HG03060 (cell line): ENCODE measurements at regions not wholly inside any gene's neighbourhood (a gene's known extent, or its start where the extent isn't known, plus 50 kb on each side); places are given as distances from the start of the nearest gene placed in this dataset.

Experiments used
- ATAC-seq: cut with Tn5 transposase; IDR thresholded peaks from one replicate; pipeline ENCODE4 v1.9.1; 2021; ENCODE audit warnings: low read depth, moderate number of reproducible peaks; ENCODE audit not compliant: unreplicated experiment

- no peak for ATAC-seq
Observed at GRCh38 chr5:163379298-163380155, 57.9 kb upstream of the CCNG1 start.

GRCh38 chr5:163381832-163382231 is 55.6 kb upstream of the CCNG1 start:
- ATAC-seq = no peak

GRCh38 chr5:163383754-163384153 is 53.6 kb upstream of the CCNG1 start:
- ATAC-seq = no peak

- no peak for ATAC-seq
Observed at GRCh38 chr5:163384669-163385068, 52.7 kb upstream of the CCNG1 start.

GRCh38 chr5:163385271-163385670 is 52.1 kb upstream of the CCNG1 start:
- ATAC-seq = no peak

GRCh38 chr5:163385824-163386223 is 51.6 kb upstream of the CCNG1 start:
- no peak for ATAC-seq

GRCh38 chr5:163386352-163386751 is 51.0 kb upstream of the CCNG1 start:
- ATAC-seq = no peak

GRCh38 chr5:163387589-163388343 is 49.6 kb upstream of the CCNG1 start:
- no peak for ATAC-seq
